Colonic mucosa (tissue), 4 donors: ENCODE measurements at regions not wholly inside any gene's neighbourhood (a gene's known extent, or its start where the extent isn't known, plus 50 kb on each side); places are given as distances from the start of the nearest gene placed in this dataset.

Source experiments
- DNase-seq: peaks from one replicate; pipeline ENCODE4 v3.0.0-alpha.2; 2020
- H3K27ac ChIP-seq: fragments of 200-600 bp; one replicate; pipeline ENCODE4 v1.8.0; 2021
- H3K27me3 ChIP-seq: fragments of 200-600 bp; one replicate; pipeline ENCODE4 v1.8.0; 2021
- H3K36me3 ChIP-seq: fragments of 200-600 bp; one replicate; pipeline ENCODE4 v1.8.0; 2021
- H3K4me1 ChIP-seq: fragments of 200-600 bp; one replicate; pipeline ENCODE4 v1.8.0; 2021; ENCODE audit warnings: mild to moderate bottlenecking
- H3K4me3 ChIP-seq: fragments of 200-600 bp; one replicate; pipeline ENCODE4 v1.8.0; 2021
- H3K9ac ChIP-seq, 2 donors: one replicate each; pipeline ENCODE4 v1.7.0; 2013; ENCODE audit warnings: control low read depth in 2 of 2, low read depth in 2 of 2, low read length in 2 of 2
- H3K9me3 ChIP-seq: fragments of 200-600 bp; one replicate; pipeline ENCODE4 v1.8.0; 2021
- intact Hi-C: fragments of 100-400 bp; cut with DNase I; formaldehyde crosslinking; loops from one replicate; pipeline ENCODE4 v1.14.1; 2022
- TF ChIP-seq, protein P1 (sequence below): fragments of 200-600 bp; IDR thresholded peaks from one replicate; pipeline ENCODE4 v1.8.0; 2022; ENCODE audit warnings: antibody characterized with exemption, mild to moderate bottlenecking
- donor health status: healthy.
- donor health status: DM: no; HTN: no; CAD: no.
- donor health status: DM: no; HTN: no; CAD: no.

- no peak for DNase-seq
- H3K27me3 ChIP-seq, result no peaks in the 10 kb centered on the region
- TF ChIP-seq, protein P1, sequence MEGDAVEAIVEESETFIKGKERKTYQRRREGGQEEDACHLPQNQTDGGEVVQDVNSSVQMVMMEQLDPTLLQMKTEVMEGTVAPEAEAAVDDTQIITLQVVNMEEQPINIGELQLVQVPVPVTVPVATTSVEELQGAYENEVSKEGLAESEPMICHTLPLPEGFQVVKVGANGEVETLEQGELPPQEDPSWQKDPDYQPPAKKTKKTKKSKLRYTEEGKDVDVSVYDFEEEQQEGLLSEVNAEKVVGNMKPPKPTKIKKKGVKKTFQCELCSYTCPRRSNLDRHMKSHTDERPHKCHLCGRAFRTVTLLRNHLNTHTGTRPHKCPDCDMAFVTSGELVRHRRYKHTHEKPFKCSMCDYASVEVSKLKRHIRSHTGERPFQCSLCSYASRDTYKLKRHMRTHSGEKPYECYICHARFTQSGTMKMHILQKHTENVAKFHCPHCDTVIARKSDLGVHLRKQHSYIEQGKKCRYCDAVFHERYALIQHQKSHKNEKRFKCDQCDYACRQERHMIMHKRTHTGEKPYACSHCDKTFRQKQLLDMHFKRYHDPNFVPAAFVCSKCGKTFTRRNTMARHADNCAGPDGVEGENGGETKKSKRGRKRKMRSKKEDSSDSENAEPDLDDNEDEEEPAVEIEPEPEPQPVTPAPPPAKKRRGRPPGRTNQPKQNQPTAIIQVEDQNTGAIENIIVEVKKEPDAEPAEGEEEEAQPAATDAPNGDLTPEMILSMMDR, result no peak
Measured at GRCh38 chr22:49057910-49058309, 769.8 kb downstream of the BRD1 start.

DNA sequence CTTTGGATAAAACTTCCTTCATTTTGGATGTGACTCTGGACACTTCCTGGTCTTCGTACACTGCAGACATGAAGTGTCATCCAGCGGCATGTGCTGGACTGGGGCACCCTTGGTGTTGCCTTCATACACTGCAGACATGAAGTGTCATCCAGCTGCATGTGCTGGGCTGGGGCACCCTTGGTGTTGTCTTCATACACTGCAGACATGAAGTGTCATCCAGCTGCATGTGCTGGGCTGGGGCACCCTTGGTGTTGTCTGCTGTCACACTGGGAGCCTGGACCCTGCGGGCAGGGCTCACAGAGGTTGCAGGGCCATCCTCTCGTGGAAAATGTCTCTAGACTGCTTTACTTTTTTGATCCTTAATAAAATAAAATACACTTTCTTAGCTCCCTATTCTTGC lies 771.4 kb downstream of the BRD1 start:
- Histone ChIP-seq H3K27ac (no peak overlapping the region), H3K9ac (no peak overlapping the region), H3K4me3 (no peak overlapping the region), H3K36me3 (no peaks in the 10 kb centered on the region), H3K4me1 (no peaks in the 10 kb centered on the region), H3K27me3 (no peaks in the 10 kb centered on the region), H3K9me3 (no peaks in the 10 kb centered on the region)
- intact Hi-C loops, result no loop called here
- DNase-seq, result no peak
- TF ChIP-seq, protein P1, result no peak

More at GRCh38 chr22:49057910-49058309, 769.8 kb downstream of the BRD1 start:
- Histone ChIP-seq H3K9me3 (no peaks in the 10 kb centered on the region), H3K4me3 (no peak overlapping the region), H3K9ac (no peak overlapping the region), H3K27ac (no peak overlapping the region), H3K36me3 (no peaks in the 10 kb centered on the region), H3K4me1 (no peaks in the 10 kb centered on the region)
- intact Hi-C loops, result no loop called here

DNA sequence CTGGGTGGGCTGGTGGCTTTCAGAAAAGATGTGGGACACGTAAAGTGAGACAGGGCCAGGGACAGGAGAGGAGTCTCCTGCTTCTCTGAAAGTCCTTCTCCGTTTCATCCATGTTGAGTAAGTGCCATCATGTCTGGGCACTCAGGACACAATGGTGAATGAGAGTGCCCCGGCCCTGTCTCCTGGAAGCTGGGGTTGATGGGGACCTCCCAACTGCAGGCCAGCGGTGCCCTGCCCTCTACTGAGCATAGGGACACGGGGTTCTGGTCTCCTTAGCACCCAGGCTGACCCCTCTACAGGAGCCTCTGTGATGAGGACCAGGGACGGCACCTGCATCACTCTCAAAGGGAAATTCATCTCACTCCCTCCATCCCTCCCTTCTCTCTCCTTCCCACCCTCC lies 772.3 kb downstream of the BRD1 start:
- intact Hi-C loops, result no loop called here
- TF ChIP-seq, protein P1, result no peak
- H3K27ac ChIP-seq, result no peak overlapping the region
- H3K27me3 ChIP-seq, result no peaks in the 10 kb centered on the region
- H3K9me3 ChIP-seq, result no peaks in the 10 kb centered on the region
- H3K4me1 ChIP-seq, result no peaks in the 10 kb centered on the region
- H3K4me3 ChIP-seq, result no peak overlapping the region
- no peak for DNase-seq
- H3K9ac ChIP-seq, result no peak overlapping the region
- no peaks in the 10 kb centered on the region for H3K36me3 ChIP-seq

DNA sequence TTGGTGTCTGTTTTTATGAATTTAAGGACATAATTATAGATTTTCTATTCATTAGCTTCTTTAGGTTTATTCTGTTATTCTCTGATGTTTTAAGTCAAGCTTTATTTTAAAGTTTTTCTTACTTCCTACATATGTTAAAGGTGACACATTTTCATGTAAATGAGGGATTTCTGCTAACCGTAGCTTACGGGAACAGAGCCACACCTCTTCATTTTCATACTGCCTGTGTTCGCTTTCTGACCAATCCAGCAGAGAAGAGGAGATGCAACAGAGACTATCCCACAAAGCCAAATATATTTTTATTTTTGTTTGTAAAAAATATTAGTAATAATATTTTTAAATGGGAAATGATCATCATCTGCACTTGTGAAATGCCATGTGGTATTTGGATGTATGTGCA lies 774.1 kb downstream of the BRD1 start:
- H3K27ac ChIP-seq, result no peak overlapping the region
- H3K36me3 ChIP-seq, result no peaks in the 10 kb centered on the region
- no peak overlapping the region for H3K9ac ChIP-seq
- TF ChIP-seq, protein P1, result no peak
- intact Hi-C loops, result no loop called here
- no peaks in the 10 kb centered on the region for H3K27me3 ChIP-seq
- no peaks in the 10 kb centered on the region for H3K4me1 ChIP-seq
- H3K4me3 ChIP-seq, result no peak overlapping the region
- no peak for DNase-seq
- no peaks in the 10 kb centered on the region for H3K9me3 ChIP-seq

DNA sequence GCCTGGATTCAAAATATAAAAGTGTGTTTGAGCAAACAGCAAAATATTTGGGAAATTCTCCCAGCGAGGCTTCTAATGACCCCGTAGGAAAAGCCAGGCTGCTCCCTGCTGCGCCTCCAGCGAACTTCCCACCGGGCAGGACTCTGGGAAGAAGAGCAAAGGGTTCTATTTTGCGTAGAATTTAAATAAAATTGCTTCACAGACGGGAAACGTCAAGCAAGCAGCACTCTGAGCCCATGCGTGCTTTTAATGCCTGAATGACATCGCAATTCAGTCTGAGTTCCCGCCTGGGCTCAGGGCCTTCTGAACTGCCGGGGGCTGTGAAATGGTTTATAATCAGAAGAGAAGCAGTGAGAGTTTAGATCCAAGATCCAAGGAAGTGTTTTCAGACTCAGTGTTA lies 775.1 kb downstream of the BRD1 start:
- Histone ChIP-seq H3K27ac (no peak overlapping the region), H3K27me3 (no peaks in the 10 kb centered on the region), H3K4me3 (peak overlapping the region; percentile 27), H3K9me3 (no peaks in the 10 kb centered on the region), H3K4me1 (no peaks in the 10 kb centered on the region), H3K9ac (no peak overlapping the region), H3K36me3 (no peaks in the 10 kb centered on the region)
- intact Hi-C loops, result no loop called here
- TF ChIP-seq, protein P1, result no peak
- no peak for DNase-seq
